Endothelial cell of umbilical vein (primary cell): ENCODE measurements at regions not wholly inside any gene's neighbourhood (a gene's known extent, or its start where the extent isn't known, plus 50 kb on each side); places are given as distances from the start of the nearest gene placed in this dataset.

Source experiments
- BruUV-seq: library from RNA; stranded (reverse); fragments of 400-500 nt; replicated peaks from 2 replicates; lab custom pipeline; 2021; lab: Mats Ljungman, UMichigan
- CTCF ChIA-PET: fragments of 300-600, 350-600 bp; sonication (Branson Sonifier 250); formaldehyde crosslinking; loops from one replicate; lab custom pipeline; 2021; ENCODE audit warnings: antibody characterized with exemption, inconsistent platforms; lab: Charles Lee
- POLR2A ChIA-PET: fragments of 300-600, 350-600 bp; sonication (Branson Sonifier 250); formaldehyde crosslinking; loops from one replicate; lab custom pipeline; 2021; ENCODE audit warnings: antibody characterized with exemption, inconsistent platforms; lab: Charles Lee
- DNase-seq: peaks from one replicate; pipeline ENCODE4 v3.0.0-alpha.2; 2011; ENCODE audit warnings: low read depth, low spot score
- FAIRE-seq: peaks from 2 replicates; lab custom pipeline; 2011; peaks lifted over from hg19 to GRCh38; lab: Jason Lieb, UNC
- H2AFZ ChIP-seq: 2 replicates; pipeline ENCODE4 v1.6.0; 2012; ENCODE audit warnings: low read depth, low read length, control low read depth, inconsistent platforms
- H3K27ac ChIP-seq: 2 replicates; pipeline ENCODE4 v1.5.1; 2011; ENCODE audit warnings: low read depth, mild to moderate bottlenecking, control low read depth, low read length, moderate library complexity; ENCODE audit not compliant: insufficient read depth
- H3K27me3 ChIP-seq, 2 experiments: 2 replicates each; pipeline versions ENCODE4 v1.6.0 to v1.6.1; 2011; ENCODE audit warnings: low read length in 2 of 2, mixed read lengths in 1 of 2; ENCODE audit not compliant: control insufficient read depth in 2 of 2, insufficient read depth in 2 of 2
- H3K36me3 ChIP-seq, 2 experiments: 2 replicates in 1 of 2; 3 replicates in 1 of 2; pipeline ENCODE4 v1.5.1; 2011; ENCODE audit warnings: low read length in 2 of 2, mild to moderate bottlenecking in 1 of 2, moderate library complexity in 1 of 2; ENCODE audit not compliant: control insufficient read depth in 2 of 2, insufficient read depth in 2 of 2; ENCODE audit errors: extremely low read depth in 1 of 2
- H3K4me1 ChIP-seq: 3 replicates; pipeline ENCODE4 v1.5.1; 2011; ENCODE audit warnings: mild to moderate bottlenecking, low read length; ENCODE audit not compliant: control insufficient read depth, insufficient read depth; ENCODE audit errors: extremely low read depth
- H3K4me2 ChIP-seq: 2 replicates; pipeline ENCODE4 v1.6.1; 2011; ENCODE audit warnings: low read length, control low read depth, mixed read lengths; ENCODE audit not compliant: insufficient read depth
- H3K4me3 ChIP-seq, 3 experiments: fragments of 200-600 bp in 1 of 3; sonication (generic), shearing (Covaris generic) in 1 of 3; replicated peaks in 1 of 3; 2 replicates each; pipeline ENCODE4 v1.5.1; 2011 to 2016; ENCODE audit warnings: control low read depth in 3 of 3, low read length in 3 of 3, mild to moderate bottlenecking in 2 of 3, inconsistent platforms in 1 of 3, low read depth in 1 of 3, moderate library complexity in 1 of 3; ENCODE audit not compliant: insufficient read depth in 1 of 3
- H3K79me2 ChIP-seq: 2 replicates; pipeline ENCODE4 v1.6.0; 2012; ENCODE audit warnings: low read length, inconsistent platforms; ENCODE audit not compliant: control insufficient read depth, insufficient read depth
- H3K9ac ChIP-seq: replicated peaks from 2 replicates; pipeline ENCODE3; 2011; ENCODE audit warnings: low read length, control low read depth; ENCODE audit not compliant: insufficient read depth; ENCODE audit errors: extremely low read depth
- H3K9me1 ChIP-seq: replicated peaks from 3 replicates; pipeline ENCODE4 v1.6.0; 2011; ENCODE audit warnings: mild to moderate bottlenecking, low read length; ENCODE audit not compliant: control insufficient read depth, insufficient read depth; ENCODE audit errors: extremely low read depth
- H3K9me3 ChIP-seq: replicated peaks from 2 replicates; pipeline ENCODE4 v1.5.1; 2012; ENCODE audit warnings: low read length, inconsistent platforms; ENCODE audit not compliant: control insufficient read depth, insufficient read depth
- H4K20me1 ChIP-seq: replicated peaks from 2 replicates; pipeline ENCODE3; 2011; ENCODE audit warnings: mild to moderate bottlenecking, low read length; ENCODE audit not compliant: control insufficient read depth, insufficient read depth; ENCODE audit errors: extremely low read depth
- EZH2 ChIP-seq: IDR thresholded peaks from 2 replicates; pipeline ENCODE4 v1.6.1; 2012; ENCODE audit warnings: borderline replicate concordance, low read depth, mild to moderate bottlenecking, moderate library complexity, low read length, inconsistent platforms; ENCODE audit not compliant: severe bottlenecking
- FOS ChIP-seq: IDR thresholded peaks from 2 replicates; pipeline ENCODE4 v1.6.1; 2011; ENCODE audit warnings: mild to moderate bottlenecking, low read length, moderate library complexity, borderline replicate concordance; ENCODE audit not compliant: insufficient read depth
- GATA2 ChIP-seq: IDR thresholded peaks from 2 replicates; pipeline ENCODE4 v1.7.0; 2011; ENCODE audit warnings: low read depth, mild to moderate bottlenecking, moderate library complexity, mixed read lengths, low read length; ENCODE audit not compliant: insufficient read length, insufficient read depth
- JUN ChIP-seq: IDR thresholded peaks from 2 replicates; pipeline ENCODE4 v1.6.1; 2011; ENCODE audit warnings: borderline replicate concordance, low read depth; ENCODE audit not compliant: insufficient read length, insufficient read depth
- MAX ChIP-seq: IDR thresholded peaks from 2 replicates; pipeline ENCODE4 v1.6.1; 2011; ENCODE audit not compliant: insufficient read depth, insufficient read length
- MYC ChIP-seq: IDR thresholded peaks from one replicate; pipeline ENCODE4 v1.6.1; 2011; ENCODE audit warnings: mild to moderate bottlenecking, low read depth, low read length
- POLR2A ChIP-seq: IDR thresholded peaks from 2 replicates; pipeline ENCODE4 v1.6.1; 2012; ENCODE audit warnings: low read depth, mild to moderate bottlenecking, control low read depth, low read length
- POLR2AphosphoS5 ChIP-seq: IDR thresholded peaks from 2 replicates; pipeline ENCODE4 v1.6.1; 2012; ENCODE audit warnings: low read depth, mild to moderate bottlenecking, control low read depth, low read length, moderate library complexity; ENCODE audit not compliant: insufficient read depth
- dilution Hi-C: fragments of 300-500 bp; cut with MboI; formaldehyde crosslinking; loops from one replicate; pipeline ENCODE4 v1.15.0; 2019; ENCODE audit warnings: low sequenced_read_pairs; ENCODE audit not compliant: extremely low pct_ligation_motif_present
- intact Hi-C: fragments of 100-400 bp; cut with micrococcal nuclease; formaldehyde crosslinking; loops from one replicate; pipeline ENCODE4 v1.10.0; 2022
- TF ChIP-seq, protein P1 (sequence below), 2 donors: IDR thresholded peaks; 1 replicate in 1 of 2; 2 replicates in 1 of 2; pipeline ENCODE4 v1.5.1; 2011; ENCODE audit warnings: low read length in 2 of 2, mild to moderate bottlenecking in 2 of 2, moderate library complexity in 2 of 2, control low read depth in 1 of 2, inconsistent platforms in 1 of 2, low read depth in 1 of 2; ENCODE audit not compliant: insufficient read depth in 1 of 2; ENCODE audit errors: extremely low read depth in 1 of 2

DNA sequence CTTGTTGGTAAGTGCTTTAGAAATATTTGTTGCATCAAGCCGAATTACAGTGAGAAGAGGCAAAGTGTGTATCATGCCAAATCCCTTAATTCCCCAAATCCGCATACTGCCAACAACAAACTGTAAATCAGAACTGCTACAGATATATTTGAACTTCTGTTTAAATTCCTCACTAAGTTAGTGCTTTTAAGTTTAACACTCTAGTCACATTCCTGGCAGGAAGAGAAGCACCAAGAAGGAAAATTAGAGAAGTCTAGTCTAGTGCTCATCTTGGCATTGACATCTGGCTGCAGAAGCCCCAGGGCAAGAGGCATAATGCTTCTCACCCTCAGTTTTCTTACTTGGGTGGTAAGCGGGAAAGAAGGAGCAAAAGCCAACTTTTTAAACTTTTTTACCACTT is 343.5 kb downstream of the GPR37 start:
- ChIA-PET POLR2A (no interaction called here), CTCF (no interaction called here)
- no peaks in the 10 kb centered on the region for H3K9me1 ChIP-seq
- H3K9me3 ChIP-seq, result no peaks in the 10 kb centered on the region
- dilution Hi-C loops, result no loop called here
- H3K9ac ChIP-seq, result no peak overlapping the region
- no peak overlapping the region for H3K4me2 ChIP-seq
- H3K27me3 ChIP-seq, result no peaks in the 10 kb centered on the region
- no peak overlapping the region for H3K27ac ChIP-seq
- no peaks in the 10 kb centered on the region for H3K79me2 ChIP-seq
- H3K36me3 ChIP-seq, result no peaks in the 10 kb centered on the region
- H3K4me1 ChIP-seq, result no peaks in the 10 kb centered on the region
- DNase-seq, result no peak
- TF ChIP-seq POLR2A (no peak), GATA2 (no peak), MYC (no peak), JUN (no peak), POLR2AphosphoS5 (no peak), MAX (no peak), EZH2 (no peak), FOS (no peak)
- TF ChIP-seq, protein P1, sequence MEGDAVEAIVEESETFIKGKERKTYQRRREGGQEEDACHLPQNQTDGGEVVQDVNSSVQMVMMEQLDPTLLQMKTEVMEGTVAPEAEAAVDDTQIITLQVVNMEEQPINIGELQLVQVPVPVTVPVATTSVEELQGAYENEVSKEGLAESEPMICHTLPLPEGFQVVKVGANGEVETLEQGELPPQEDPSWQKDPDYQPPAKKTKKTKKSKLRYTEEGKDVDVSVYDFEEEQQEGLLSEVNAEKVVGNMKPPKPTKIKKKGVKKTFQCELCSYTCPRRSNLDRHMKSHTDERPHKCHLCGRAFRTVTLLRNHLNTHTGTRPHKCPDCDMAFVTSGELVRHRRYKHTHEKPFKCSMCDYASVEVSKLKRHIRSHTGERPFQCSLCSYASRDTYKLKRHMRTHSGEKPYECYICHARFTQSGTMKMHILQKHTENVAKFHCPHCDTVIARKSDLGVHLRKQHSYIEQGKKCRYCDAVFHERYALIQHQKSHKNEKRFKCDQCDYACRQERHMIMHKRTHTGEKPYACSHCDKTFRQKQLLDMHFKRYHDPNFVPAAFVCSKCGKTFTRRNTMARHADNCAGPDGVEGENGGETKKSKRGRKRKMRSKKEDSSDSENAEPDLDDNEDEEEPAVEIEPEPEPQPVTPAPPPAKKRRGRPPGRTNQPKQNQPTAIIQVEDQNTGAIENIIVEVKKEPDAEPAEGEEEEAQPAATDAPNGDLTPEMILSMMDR (IDR thresholded peaks at IDR 0.05; ENCODE audit: extremely low read depth in 1 of 2, insufficient read depth in 1 of 2, low read depth in 1 of 2, low read length in 2 of 2), result no peak
- H3K4me3 ChIP-seq, result no peak overlapping the region
- H2AFZ ChIP-seq, result no peak overlapping the region
- no peak for FAIRE-seq
- no TSS peak for BruUV-seq
- H4K20me1 ChIP-seq, result no peaks in the 10 kb centered on the region
- intact Hi-C loops, result no loop called here
